ENCODE measurements at regions not wholly inside any gene's neighbourhood (a gene's known extent, or its start where the extent isn't known, plus 50 kb on each side); places are given as distances from the start of the nearest gene placed in this dataset.

DNA sequence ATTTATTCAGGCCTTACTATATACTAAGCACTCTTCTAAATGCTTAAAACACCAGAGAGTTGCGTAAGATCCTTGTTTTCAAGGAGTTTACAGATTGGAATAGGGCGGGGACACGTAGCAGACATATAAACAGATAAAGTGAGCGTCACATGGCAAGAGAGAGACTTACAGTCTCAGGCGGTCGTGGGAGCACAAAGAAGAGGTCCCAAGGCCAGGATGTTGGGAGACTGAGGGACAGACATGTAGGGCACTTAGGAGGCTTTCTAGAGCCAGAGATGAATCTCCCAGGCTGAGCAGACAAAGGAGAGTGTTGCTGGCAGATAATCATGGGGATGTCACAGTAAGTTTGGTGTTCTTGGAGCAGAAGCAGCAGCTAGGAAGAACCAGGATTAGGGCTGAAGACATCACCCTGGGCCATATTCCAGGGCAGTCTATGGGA is 119.1 kb upstream of the ANKFN1 start:
- intact Hi-C loops (cut with DNase I), result no loop called here
- Histone ChIP-seq H3K27me3 (no peaks in the 10 kb centered on the region), H3K4me1 (peaks cover 0 to 21% (median 6%) of the 10 kb centered on the region in 4 donors), H3K27ac (replicated peaks in 1 of 4) (peak overlapping the region; percentile 35 to 55 (median 46)), H3K36me3 (no peaks in the 10 kb centered on the region), H3K9me3 (no peaks in the 10 kb centered on the region), H3K4me3 (no peak overlapping the region)
- WGBS, result 69% methylated on average over 6 of the region's 6 CpGs
- TF ChIP-seq EP300 (IDR thresholded peaks at IDR 0.05) (no peak), POLR2AphosphoS5 (IDR thresholded peaks at IDR 0.05) (peak; percentile 13 to 42)
- peak; percentile 88 for DNase-seq (ENCODE audit: extremely low spot score)

DNA sequence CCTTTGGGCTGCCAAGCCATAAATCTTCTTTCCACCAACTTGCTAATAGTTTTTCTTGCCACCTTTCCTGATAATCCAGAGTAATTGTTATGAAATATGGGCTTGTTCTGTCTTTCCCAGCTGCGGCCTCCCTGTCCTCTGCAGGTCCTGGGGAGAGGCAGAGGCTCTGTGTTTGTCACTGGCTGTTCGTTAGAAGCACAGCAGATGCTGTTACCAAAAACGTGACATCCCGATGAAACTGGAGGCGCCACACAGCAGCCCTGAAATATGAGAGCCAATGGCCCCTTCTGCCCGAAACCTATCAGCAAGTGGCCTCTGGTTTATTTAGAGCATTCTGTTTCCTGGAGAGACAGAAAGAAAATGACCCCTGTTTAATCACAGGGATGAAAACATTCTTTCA is 115.1 kb upstream of the ANKFN1 start:
- H3K9me3 ChIP-seq, result no peaks in the 10 kb centered on the region
- WGBS, result 45% methylated on average over 6 of the region's 6 CpGs
- H3K36me3 ChIP-seq, result no peaks in the 10 kb centered on the region
- H3K4me3 ChIP-seq, result no peak overlapping the region
- no peak overlapping the region for H3K27ac ChIP-seq (replicated peaks in 1 of 4)
- TF ChIP-seq, protein P1, sequence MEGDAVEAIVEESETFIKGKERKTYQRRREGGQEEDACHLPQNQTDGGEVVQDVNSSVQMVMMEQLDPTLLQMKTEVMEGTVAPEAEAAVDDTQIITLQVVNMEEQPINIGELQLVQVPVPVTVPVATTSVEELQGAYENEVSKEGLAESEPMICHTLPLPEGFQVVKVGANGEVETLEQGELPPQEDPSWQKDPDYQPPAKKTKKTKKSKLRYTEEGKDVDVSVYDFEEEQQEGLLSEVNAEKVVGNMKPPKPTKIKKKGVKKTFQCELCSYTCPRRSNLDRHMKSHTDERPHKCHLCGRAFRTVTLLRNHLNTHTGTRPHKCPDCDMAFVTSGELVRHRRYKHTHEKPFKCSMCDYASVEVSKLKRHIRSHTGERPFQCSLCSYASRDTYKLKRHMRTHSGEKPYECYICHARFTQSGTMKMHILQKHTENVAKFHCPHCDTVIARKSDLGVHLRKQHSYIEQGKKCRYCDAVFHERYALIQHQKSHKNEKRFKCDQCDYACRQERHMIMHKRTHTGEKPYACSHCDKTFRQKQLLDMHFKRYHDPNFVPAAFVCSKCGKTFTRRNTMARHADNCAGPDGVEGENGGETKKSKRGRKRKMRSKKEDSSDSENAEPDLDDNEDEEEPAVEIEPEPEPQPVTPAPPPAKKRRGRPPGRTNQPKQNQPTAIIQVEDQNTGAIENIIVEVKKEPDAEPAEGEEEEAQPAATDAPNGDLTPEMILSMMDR (IDR thresholded peaks at IDR 0.05), result no peak
- TF ChIP-seq POLR2AphosphoS5 (IDR thresholded peaks at IDR 0.05), result no peak
- TF ChIP-seq EP300 (IDR thresholded peaks at IDR 0.05), result no peak
- no peak for TF ChIP-seq POLR2A (IDR thresholded peaks at IDR 0.05; ENCODE audit: low read depth)
- H3K4me1 ChIP-seq, result peaks cover 0 to 10% (median 3%) of the 10 kb centered on the region in 4 donors
- intact Hi-C loops (cut with DNase I), result no loop called here
- no peaks in the 10 kb centered on the region for H3K27me3 ChIP-seq
- DNase-seq (ENCODE audit: extremely low spot score), result no peak

DNA sequence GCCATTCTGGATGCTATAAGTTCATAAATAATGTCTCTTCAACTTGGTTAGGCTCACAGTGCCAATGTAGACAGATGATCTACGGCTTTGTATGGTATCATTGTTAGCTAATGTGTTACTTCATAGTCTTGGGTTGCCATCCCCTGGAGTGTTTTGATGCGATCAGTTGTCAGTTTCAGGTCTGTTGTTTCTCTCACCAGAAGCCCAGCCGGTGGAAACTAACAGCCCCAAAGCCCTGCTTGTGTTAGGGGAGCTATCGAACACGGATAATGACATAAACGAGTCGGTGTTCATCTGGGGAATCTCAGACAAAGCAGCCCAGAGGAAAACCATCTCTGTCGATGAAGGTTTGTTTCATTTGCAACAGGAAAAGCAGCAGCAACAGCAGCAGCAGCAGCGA is 107.4 kb upstream of the ANKFN1 start:
- no peak for TF ChIP-seq EP300 (IDR thresholded peaks at IDR 0.05)
- no peak for TF ChIP-seq POLR2A (IDR thresholded peaks at IDR 0.05; ENCODE audit: low read depth)
- TF ChIP-seq, protein P1 (IDR thresholded peaks at IDR 0.05), result no peak
- no peak for TF ChIP-seq POLR2AphosphoS5 (IDR thresholded peaks at IDR 0.05)
- H3K4me3 ChIP-seq, result no peak overlapping the region
- DNase-seq (ENCODE audit: extremely low spot score), result no peak
- H3K36me3 ChIP-seq, result no peaks in the 10 kb centered on the region
- H3K27me3 ChIP-seq, result peaks cover 0 to 11% (median 0%) of the 10 kb centered on the region in 4 donors
- H3K27ac ChIP-seq (replicated peaks in 1 of 4), result no peak overlapping the region
- 57% methylated on average over 9 of the region's 9 CpGs for WGBS
- no peaks in the 10 kb centered on the region for H3K9me3 ChIP-seq
- intact Hi-C loops (cut with DNase I), result no loop called here
- no peaks in the 10 kb centered on the region for H3K4me1 ChIP-seq

DNA sequence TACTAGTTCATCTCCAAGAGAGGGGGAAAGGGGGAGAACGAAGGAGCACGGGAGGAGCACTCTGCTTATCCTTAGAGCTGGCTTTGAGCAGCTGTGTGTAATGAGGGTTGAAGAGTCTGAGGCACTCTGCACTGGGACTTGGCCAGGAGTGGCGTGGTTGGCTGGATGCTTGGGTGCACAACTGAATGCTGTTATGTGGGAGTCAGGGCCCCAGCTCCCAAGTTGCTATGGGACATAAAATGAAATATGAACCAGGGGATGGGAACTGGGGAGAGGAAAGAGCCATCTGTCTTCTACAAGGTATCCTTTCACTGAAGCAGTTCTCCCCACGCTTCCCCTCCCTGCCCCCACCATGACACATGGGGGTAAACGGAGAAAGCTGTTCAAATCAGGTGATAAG is 105.9 kb upstream of the ANKFN1 start:
- no peak for DNase-seq (ENCODE audit: extremely low spot score)
- Histone ChIP-seq H3K9me3 (peaks cover 0 to 3% (median 0%) of the 10 kb centered on the region in 4 donors), H3K36me3 (no peaks in the 10 kb centered on the region), H3K27ac (replicated peaks in 1 of 4) (no peak overlapping the region), H3K27me3 (peaks cover 0 to 11% (median 0%) of the 10 kb centered on the region in 4 donors), H3K4me1 (no peaks in the 10 kb centered on the region), H3K4me3 (no peak overlapping the region)
- TF ChIP-seq POLR2AphosphoS5 (IDR thresholded peaks at IDR 0.05), result no peak
- TF ChIP-seq POLR2A (IDR thresholded peaks at IDR 0.05; ENCODE audit: low read depth), result no peak
- no peak for TF ChIP-seq EP300 (IDR thresholded peaks at IDR 0.05)
- TF ChIP-seq, protein P1 (IDR thresholded peaks at IDR 0.05), result no peak
- intact Hi-C loops (cut with DNase I), result no loop called here
- WGBS, result 27% methylated on average over 5 of the region's 5 CpGs

DNA sequence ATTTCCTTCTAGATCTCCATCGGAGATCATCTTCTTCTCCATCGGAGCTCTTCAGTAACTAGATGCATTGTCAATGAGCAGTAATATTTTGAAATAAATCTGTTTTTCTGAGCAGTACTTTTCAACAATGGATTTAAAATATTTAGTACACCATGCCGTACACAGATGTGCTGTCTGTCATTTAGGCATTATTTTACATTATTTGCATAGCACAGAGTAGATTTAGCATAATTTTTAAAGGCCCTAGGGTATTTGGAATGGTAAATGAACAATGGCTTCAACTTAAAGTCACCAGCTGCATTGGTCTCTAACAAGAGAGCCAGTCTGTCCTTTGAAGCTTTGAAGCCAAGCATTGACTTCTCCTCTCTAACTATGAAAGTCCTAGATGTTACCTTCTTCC is 95.4 kb upstream of the ANKFN1 start:
- H3K27ac ChIP-seq (replicated peaks in 1 of 4), result no peak overlapping the region
- H3K9me3 ChIP-seq, result peaks cover 0 to 17% (median 0%) of the 10 kb centered on the region in 4 donors
- H3K36me3 ChIP-seq, result no peaks in the 10 kb centered on the region
- no peak overlapping the region for H3K4me3 ChIP-seq
- no peaks in the 10 kb centered on the region for H3K27me3 ChIP-seq
- 93% methylated on average over 3 of the region's 3 CpGs for WGBS
- intact Hi-C loops (cut with DNase I), result no loop called here
- DNase-seq (ENCODE audit: extremely low spot score), result no peak
- no peaks in the 10 kb centered on the region for H3K4me1 ChIP-seq
- no peak for TF ChIP-seq POLR2A (IDR thresholded peaks at IDR 0.05; ENCODE audit: low read depth)
- no peak for TF ChIP-seq EP300 (IDR thresholded peaks at IDR 0.05)
- TF ChIP-seq POLR2AphosphoS5 (IDR thresholded peaks at IDR 0.05), result no peak
- TF ChIP-seq, protein P1 (IDR thresholded peaks at IDR 0.05), result no peak
